ENCODE measurements at regions not wholly inside any gene's neighbourhood (a gene's known extent, or its start where the extent isn't known, plus 50 kb on each side); places are given as distances from the start of the nearest gene placed in this dataset.

DNA sequence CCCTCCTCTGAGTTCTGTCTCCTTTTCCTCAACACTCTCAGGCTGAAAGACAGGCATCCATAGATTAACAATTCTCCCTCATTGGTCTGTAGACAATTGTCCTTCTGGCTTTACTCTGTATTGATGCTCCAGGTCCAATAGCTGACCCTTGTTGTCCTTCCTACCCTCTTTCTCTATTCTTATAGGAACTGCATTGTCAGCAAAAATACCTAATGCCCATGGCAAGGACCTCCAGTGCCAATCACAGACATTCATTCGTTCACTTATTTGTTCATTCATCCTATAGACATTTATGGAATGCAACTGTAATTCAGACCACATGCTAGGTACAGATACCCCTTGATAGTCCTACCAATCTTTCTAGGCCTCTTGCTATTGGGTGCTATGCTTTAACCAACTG lies 69.8 kb upstream of the DTNA start:
- no peak overlapping the region for H3K4me3 ChIP-seq (ENCODE audit: low read depth, low read length)
- DNase-seq (ENCODE audit: low read depth): no peak
- no peak for TF ChIP-seq CTCF (IDR thresholded peaks at IDR 0.05; ENCODE audit: low read depth, low read length, missing control alignments)

- TF ChIP-seq CTCF (IDR thresholded peaks at IDR 0.05; ENCODE audit: low read depth, low read length, missing control alignments): no peak
- no peak for DNase-seq (ENCODE audit: low read depth)
- no peak overlapping the region for H3K4me3 ChIP-seq (ENCODE audit: low read depth, low read length)
Measured at GRCh38 chr18:34643989-34644388, 66.1 kb upstream of the DTNA start.

DNA sequence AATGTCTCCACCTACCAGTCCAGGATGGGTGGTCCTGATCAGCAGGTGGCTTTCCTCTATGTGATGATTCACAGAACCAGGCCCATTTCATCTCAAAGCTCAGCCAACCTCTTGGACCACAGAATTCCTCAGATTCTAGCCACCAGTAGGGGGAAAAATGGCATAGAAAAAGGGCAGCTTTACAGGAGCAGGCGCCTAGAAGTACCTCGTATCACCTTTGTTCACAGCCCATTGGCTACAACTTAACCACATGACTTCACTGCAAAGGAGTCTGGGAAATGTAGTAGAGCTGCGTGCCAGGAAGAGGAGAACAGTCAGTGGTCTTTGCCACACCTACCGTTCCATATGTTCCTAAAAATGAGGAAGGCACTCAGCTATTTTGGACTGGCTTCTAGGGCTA lies 62.8 kb upstream of the DTNA start:
- DNase-seq (ENCODE audit: low read depth): no peak
- no peak overlapping the region for H3K4me3 ChIP-seq (ENCODE audit: low read depth, low read length)
- no peak for TF ChIP-seq CTCF (IDR thresholded peaks at IDR 0.05; ENCODE audit: low read depth, low read length, missing control alignments)

- H3K4me3 ChIP-seq (ENCODE audit: low read depth, low read length): no peak overlapping the region
- TF ChIP-seq CTCF (IDR thresholded peaks at IDR 0.05; ENCODE audit: low read depth, low read length, missing control alignments): no peak
- no peak for DNase-seq (ENCODE audit: low read depth)
Measured at GRCh38 chr18:34648269-34648985, 61.7 kb upstream of the DTNA start.

- no peak for DNase-seq (ENCODE audit: low read depth)
- no peak for TF ChIP-seq CTCF (IDR thresholded peaks at IDR 0.05; ENCODE audit: low read depth, low read length, missing control alignments)
- no peak overlapping the region for H3K4me3 ChIP-seq (ENCODE audit: low read depth, low read length)
Measured at GRCh38 chr18:34649080-34649479, 61.0 kb upstream of the DTNA start.

DNA sequence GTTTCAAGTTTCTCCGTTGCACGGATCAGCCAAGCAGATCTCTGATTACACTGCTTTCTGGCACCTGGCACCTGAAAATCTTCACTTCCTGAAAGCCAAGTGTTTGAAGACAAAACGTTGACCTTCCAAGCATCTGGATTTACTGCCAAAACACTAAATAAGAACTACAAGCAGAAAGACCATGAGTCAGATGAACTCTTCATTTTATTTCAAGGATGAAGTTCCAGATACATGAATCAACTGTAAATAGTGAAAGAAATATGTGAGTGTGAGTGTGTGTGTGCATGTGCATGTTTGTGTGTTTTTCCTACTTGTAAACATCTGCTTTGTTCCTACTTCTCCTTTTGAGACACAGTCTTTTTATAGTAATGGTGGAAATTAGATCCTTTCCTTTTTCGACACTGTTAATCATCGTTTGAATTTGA lies 60.0 kb upstream of the DTNA start:
- no peak for DNase-seq (ENCODE audit: low read depth)
- TF ChIP-seq CTCF (IDR thresholded peaks at IDR 0.05; ENCODE audit: low read depth, low read length, missing control alignments): no peak
- no peak overlapping the region for H3K4me3 ChIP-seq (ENCODE audit: low read depth, low read length)
